UCSD-AML1 (cell line): ENCODE measurements at regions not wholly inside any gene's neighbourhood (a gene's known extent, or its start where the extent isn't known, plus 50 kb on each side); places are given as distances from the start of the nearest gene placed in this dataset.
"Not testable (repeated sequence)": the region's sequence is repeated elsewhere in the genome, so short reads cannot be mapped to it uniquely, and the experiment has no call there.

ENCODE experiments used
- DNase-seq: peaks from one replicate; lab custom pipeline; 2025; ENCODE audit not compliant: unreplicated experiment; lab: John Stamatoyannopoulos, UW

GRCh38 chr18:42306594-42306980 lies 351.6 kb downstream of the PIK3C3 start:
- no peak for DNase-seq

- DNase-seq: no peak
Measured at GRCh38 chr18:42310956-42311355, 355.9 kb downstream of the PIK3C3 start.

GRCh38 chr18:42326752-42327151 lies 371.7 kb downstream of the PIK3C3 start:
- DNase-seq: no peak

- no peak for DNase-seq
Measured at GRCh38 chr18:42328931-42329330, 373.9 kb downstream of the PIK3C3 start.

GRCh38 chr18:42330296-42330695 lies 375.3 kb downstream of the PIK3C3 start:
- DNase-seq: no peak

GRCh38 chr18:42333558-42333957 lies 378.5 kb downstream of the PIK3C3 start:
- no peak for DNase-seq

GRCh38 chr18:42334931-42335330 lies 379.9 kb downstream of the PIK3C3 start:
- DNase-seq: no peak

- DNase-seq: no peak
Measured at GRCh38 chr18:42336139-42336538, 381.1 kb downstream of the PIK3C3 start.

- not testable (repeated sequence) for DNase-seq
Measured at GRCh38 chr18:42337337-42337736, 382.3 kb downstream of the PIK3C3 start.

GRCh38 chr18:42338683-42339082 lies 383.6 kb downstream of the PIK3C3 start:
- no peak for DNase-seq

GRCh38 chr18:42339372-42339771 lies 384.3 kb downstream of the PIK3C3 start:
- no peak for DNase-seq

- no peak for DNase-seq
Measured at GRCh38 chr18:42340423-42341009, 385.5 kb downstream of the PIK3C3 start.

GRCh38 chr18:42341423-42341822 lies 386.4 kb downstream of the PIK3C3 start:
- no peak for DNase-seq

- no peak for DNase-seq
Measured at GRCh38 chr18:42348722-42349121, 393.7 kb downstream of the PIK3C3 start.

- DNase-seq: no peak
Measured at GRCh38 chr18:42351455-42351854, 396.4 kb downstream of the PIK3C3 start.

GRCh38 chr18:42360716-42361115 lies 405.7 kb downstream of the PIK3C3 start:
- no peak for DNase-seq

GRCh38 chr18:42363446-42364441 lies 408.7 kb downstream of the PIK3C3 start:
- DNase-seq: no peak

GRCh38 chr18:42364766-42365165 lies 409.7 kb downstream of the PIK3C3 start:
- DNase-seq: no peak

GRCh38 chr18:42365591-42365990 lies 410.6 kb downstream of the PIK3C3 start:
- DNase-seq: no peak

- DNase-seq: no peak
Measured at GRCh38 chr18:42373584-42373983, 418.6 kb downstream of the PIK3C3 start.

- no peak for DNase-seq
Measured at GRCh38 chr18:42374961-42375360, 419.9 kb downstream of the PIK3C3 start.

GRCh38 chr18:42378854-42379253 lies 423.8 kb downstream of the PIK3C3 start:
- DNase-seq: not testable (repeated sequence)
